Left colon (tissue), 2 donors: ENCODE measurements at regions not wholly inside any gene's neighbourhood (a gene's known extent, or its start where the extent isn't known, plus 50 kb on each side); places are given as distances from the start of the nearest gene placed in this dataset.
"Not testable (repeated sequence)": the region's sequence is repeated elsewhere in the genome, so short reads cannot be mapped to it uniquely, and the experiment has no call there.

Source experiments
- ATAC-seq: fragments of 200-7000 bp; cut with Tn5 transposase; one replicate; pipeline ENCODE4 v1.9.1; 2020; ENCODE audit warnings: mild to moderate bottlenecking, moderate library complexity
- DNase-seq, 2 donors: peaks; one replicate each; pipeline ENCODE4 v3.0.0-alpha.2; 2020
- intact Hi-C, 2 donors: fragments of 100-400 bp; cut with DNase I in 1 of 2; cut with micrococcal nuclease in 1 of 2; formaldehyde crosslinking; loops; one replicate each; pipeline versions ENCODE4 v1.11.2 to v1.14.0; 2022; cut with DNase I, micrococcal nuclease
- donor health status: DM: no; HTN: no; CAD: no.
- donor health status: DM: yes; HTN: yes; CAD: no.

- ATAC-seq (no peak), DNase-seq (peak in 1 of 2 donors; percentile 11)
- intact Hi-C loops, result no loop called here
These were observed 349.8 kb downstream of the TMEM121 start for GRCh38 chr14:105876158-105876557.

GRCh38 chr14:105876829-105877228, 350.4 kb downstream of the TMEM121 start:
- ATAC-seq (no peak), DNase-seq (no peak)
- intact Hi-C loops, result no loop called here

GRCh38 chr14:105877645-105878044, 351.3 kb downstream of the TMEM121 start:
- no peak for ATAC-seq
- peak in 1 of 2 donors; percentile 15 for DNase-seq
- intact Hi-C loops, result no loop called here

- intact Hi-C loops, result no loop called here
- ATAC-seq (no peak), DNase-seq (peak in 1 of 2 donors; percentile 10)
These were observed 351.7 kb downstream of the TMEM121 start for GRCh38 chr14:105878125-105878524.

GRCh38 chr14:105878554-105878953, 352.2 kb downstream of the TMEM121 start:
- no peak for ATAC-seq
- no peak for DNase-seq
- intact Hi-C loops, result no loop called here

- intact Hi-C loops, result no loop called here
- ATAC-seq (no peak), DNase-seq (no peak)
These were observed 353.1 kb downstream of the TMEM121 start for GRCh38 chr14:105879503-105879866.

GRCh38 chr14:105879867-105880561, 353.6 kb downstream of the TMEM121 start:
- intact Hi-C loops, result no loop called here
- ATAC-seq, result no peak
- DNase-seq, result peak in 1 of 2 donors; percentile 17

- peak in 1 of 2 donors; percentile 10 for DNase-seq
- no peak for ATAC-seq
- intact Hi-C loops, result no loop called here
These were observed 354.2 kb downstream of the TMEM121 start for GRCh38 chr14:105880616-105881015.

GRCh38 chr14:105881021-105881930, 354.9 kb downstream of the TMEM121 start:
- intact Hi-C loops, result no loop called here
- peak in 1 of 2 donors; percentile 17 for DNase-seq
- no peak for ATAC-seq

- DNase-seq, result peak in 1 of 2 donors; percentile 18
- ATAC-seq, intact Hi-C loops: not testable (repeated sequence)
These were observed 355.6 kb downstream of the TMEM121 start for GRCh38 chr14:105882011-105882410.

- no peak for ATAC-seq
- DNase-seq, result peak; percentile 0 to 14
- intact Hi-C loops, result no loop called here
These were observed 356.2 kb downstream of the TMEM121 start for GRCh38 chr14:105882626-105883025.

- peak; percentile 1 to 11 for DNase-seq
- ATAC-seq, result no peak
- intact Hi-C loops, result no loop called here
These were observed 357.0 kb downstream of the TMEM121 start for GRCh38 chr14:105883066-105884005.

GRCh38 chr14:105884192-105884807, 357.9 kb downstream of the TMEM121 start:
- ATAC-seq, intact Hi-C loops: not testable (repeated sequence)
- peak in 1 of 2 donors; percentile 1 for DNase-seq

- intact Hi-C loops, result no loop called here
- no peak for ATAC-seq
- peak in 1 of 2 donors; percentile 16 for DNase-seq
These were observed 358.5 kb downstream of the TMEM121 start for GRCh38 chr14:105884808-105885281.

GRCh38 chr14:105885561-105886320, 359.4 kb downstream of the TMEM121 start:
- DNase-seq (peak; percentile 0 to 14), ATAC-seq (no peak)
- intact Hi-C loops, result no loop called here

GRCh38 chr14:105886791-105887191, 360.4 kb downstream of the TMEM121 start:
- DNase-seq, result peak in 1 of 2 donors; percentile 0
- intact Hi-C loops, ATAC-seq: not testable (repeated sequence)

GRCh38 chr14:105887692-105888091, 361.3 kb downstream of the TMEM121 start:
- no peak for DNase-seq
- intact Hi-C loops, result no loop called here
- no peak for ATAC-seq

- ATAC-seq (no peak), DNase-seq (no peak)
- intact Hi-C loops, result no loop called here
These were observed 361.8 kb downstream of the TMEM121 start for GRCh38 chr14:105888151-105888550.
